ENCODE measurements at regions not wholly inside any gene's neighbourhood (a gene's known extent, or its start where the extent isn't known, plus 50 kb on each side); places are given as distances from the start of the nearest gene placed in this dataset.

- TF ChIP-seq POLR2A (IDR thresholded peaks at IDR 0.05; ENCODE audit: low read depth, low read length): no peak
- no peak for TF ChIP-seq CTCF (conservative IDR thresholded peaks at IDR 0.05; ENCODE audit: low read depth, low read length)
- TF ChIP-seq USF2 (IDR thresholded peaks at IDR 0.05; ENCODE audit: low read depth, low read length): no peak
- TF ChIP-seq BHLHE40 (IDR thresholded peaks at IDR 0.05; ENCODE audit: low read depth, low read length): no peak
- TF ChIP-seq SMC3 (IDR thresholded peaks at IDR 0.05; ENCODE audit: low read depth, low read length): no peak
- TF ChIP-seq RFX5 (IDR thresholded peaks at IDR 0.05; ENCODE audit: low read depth, low read length): no peak
- TF ChIP-seq RAD21 (IDR thresholded peaks at IDR 0.05; ENCODE audit: low read length): no peak
These were observed 125.8 kb upstream of the SGCD start for GRCh38 chr5:156200938-156201787.
